Neural progenitor cell (in vitro differentiated cells): ENCODE measurements at regions not wholly inside any gene's neighbourhood (a gene's known extent, or its start where the extent isn't known, plus 50 kb on each side); places are given as distances from the start of the nearest gene placed in this dataset.

Source experiments
- DNase-seq: peaks from one replicate; pipeline ENCODE4 v3.0.0-alpha.2; 2016; ENCODE audit warnings: low spot score
- H2AFZ ChIP-seq: fragments of 200-600 bp; sonication (generic); replicated peaks from 2 replicates; pipeline ENCODE4 v1.6.1; 2016; ENCODE audit warnings: antibody characterized with exemption
- H3F3A ChIP-seq: fragments of 200-600 bp; sonication (generic); 2 replicates; pipeline ENCODE4 v1.6.1; 2016; ENCODE audit warnings: antibody characterized with exemption, low read depth
- H3K27ac ChIP-seq: fragments of 200-600 bp; sonication (generic); 2 replicates; pipeline ENCODE4 v1.5.1; 2016; ENCODE audit warnings: mild to moderate bottlenecking
- H3K27me3 ChIP-seq: fragments of 200-600 bp; sonication (generic); 2 replicates; pipeline ENCODE4 v1.6.1; 2016; ENCODE audit warnings: mild to moderate bottlenecking, moderate library complexity
- H3K36me3 ChIP-seq: fragments of 200-600 bp; sonication (generic); 2 replicates; pipeline ENCODE4 v1.5.1; 2016
- H3K4me1 ChIP-seq: fragments of 200-600 bp; sonication (generic); 2 replicates; pipeline ENCODE4 v1.6.1; 2016; ENCODE audit warnings: mixed run types
- H3K4me2 ChIP-seq: fragments of 200-600 bp; sonication (generic); 2 replicates; pipeline ENCODE4 v1.6.1; 2016
- H3K4me3 ChIP-seq: fragments of 200-600 bp; sonication (generic); 2 replicates; pipeline ENCODE4 v1.5.1; 2016
- H3K79me2 ChIP-seq: fragments of 200-600 bp; sonication (generic); 2 replicates; pipeline ENCODE4 v1.6.1; 2016; ENCODE audit warnings: low read depth
- H3K9ac ChIP-seq: fragments of 200-600 bp; sonication (generic); 2 replicates; pipeline ENCODE4 v1.6.1; 2016
- H3K9me3 ChIP-seq: fragments of 200-600 bp; sonication (generic); 2 replicates; pipeline ENCODE4 v1.5.1; 2016; ENCODE audit warnings: low read depth
- H4K20me1 ChIP-seq: fragments of 200-600 bp; sonication (generic); 2 replicates; pipeline ENCODE4 v1.6.1; 2016; ENCODE audit warnings: low read depth
- H3K27ac Mint-ChIP-seq: 3 replicates; pipeline ENCODE4 v1.8.0; 2021; ENCODE audit warnings: mixed read lengths
- H3K27me3 Mint-ChIP-seq: 2 replicates; pipeline ENCODE4 v1.8.0; 2022; ENCODE audit warnings: low read depth, mild to moderate bottlenecking, inconsistent platforms, moderate library complexity, mixed read lengths; ENCODE audit not compliant: insufficient read depth
- H3K36me3 Mint-ChIP-seq: 3 replicates; pipeline ENCODE4 v1.8.0; 2021; ENCODE audit warnings: mixed read lengths
- H3K4me1 Mint-ChIP-seq: 3 replicates; pipeline ENCODE4 v1.8.0; 2021; ENCODE audit warnings: mixed read lengths
- H3K4me3 Mint-ChIP-seq: 3 replicates; pipeline ENCODE4 v1.8.0; 2021; ENCODE audit warnings: mild to moderate bottlenecking, moderate library complexity, mixed read lengths
- H3K9me3 Mint-ChIP-seq: 3 replicates; pipeline ENCODE4 v1.8.0; 2020; ENCODE audit warnings: mixed read lengths
- EZH2 ChIP-seq: fragments of 200-600 bp; sonication (generic); IDR thresholded peaks from 2 replicates; pipeline ENCODE4 v1.6.1; 2017; ENCODE audit warnings: antibody characterized with exemption, mild to moderate bottlenecking, moderate library complexity
- EZH2phosphoT487 ChIP-seq: fragments of 200-600 bp; sonication (generic); IDR thresholded peaks from 2 replicates; pipeline ENCODE4 v1.6.1; 2017; ENCODE audit warnings: antibody characterized with exemption
- TF ChIP-seq, protein P1 (sequence below): fragments of 200-600 bp; sonication (generic); IDR thresholded peaks from 2 replicates; pipeline ENCODE4 v1.5.1; 2017; ENCODE audit warnings: antibody characterized with exemption, mild to moderate bottlenecking

GRCh38 chr13:80707000-80707983, 366.4 kb upstream of the SPRY2 start:
- Mint-ChIP-seq H3K27me3 (no peaks in the 10 kb centered on the region), H3K9me3 (peaks cover 25% of the 10 kb centered on the region), H3K27ac (no peak overlapping the region), H3K4me3 (no peak overlapping the region), H3K36me3 (peaks cover 9% of the 10 kb centered on the region), H3K4me1 (no peaks in the 10 kb centered on the region)
- Histone ChIP-seq H3K27me3 (no peaks in the 10 kb centered on the region), H3K4me1 (no peaks in the 10 kb centered on the region), H3K4me3 (no peak overlapping the region), H3K27ac (no peak overlapping the region), H3F3A (no peaks in the 10 kb centered on the region), H3K4me2 (no peak overlapping the region), H3K9me3 (no peaks in the 10 kb centered on the region), H2AFZ (no peak overlapping the region), H3K36me3 (no peaks in the 10 kb centered on the region), H3K79me2 (no peaks in the 10 kb centered on the region), H3K9ac (no peak overlapping the region), H4K20me1 (no peaks in the 10 kb centered on the region)
- TF ChIP-seq EZH2phosphoT487 (no peak), EZH2 (no peak)
- TF ChIP-seq, protein P1, sequence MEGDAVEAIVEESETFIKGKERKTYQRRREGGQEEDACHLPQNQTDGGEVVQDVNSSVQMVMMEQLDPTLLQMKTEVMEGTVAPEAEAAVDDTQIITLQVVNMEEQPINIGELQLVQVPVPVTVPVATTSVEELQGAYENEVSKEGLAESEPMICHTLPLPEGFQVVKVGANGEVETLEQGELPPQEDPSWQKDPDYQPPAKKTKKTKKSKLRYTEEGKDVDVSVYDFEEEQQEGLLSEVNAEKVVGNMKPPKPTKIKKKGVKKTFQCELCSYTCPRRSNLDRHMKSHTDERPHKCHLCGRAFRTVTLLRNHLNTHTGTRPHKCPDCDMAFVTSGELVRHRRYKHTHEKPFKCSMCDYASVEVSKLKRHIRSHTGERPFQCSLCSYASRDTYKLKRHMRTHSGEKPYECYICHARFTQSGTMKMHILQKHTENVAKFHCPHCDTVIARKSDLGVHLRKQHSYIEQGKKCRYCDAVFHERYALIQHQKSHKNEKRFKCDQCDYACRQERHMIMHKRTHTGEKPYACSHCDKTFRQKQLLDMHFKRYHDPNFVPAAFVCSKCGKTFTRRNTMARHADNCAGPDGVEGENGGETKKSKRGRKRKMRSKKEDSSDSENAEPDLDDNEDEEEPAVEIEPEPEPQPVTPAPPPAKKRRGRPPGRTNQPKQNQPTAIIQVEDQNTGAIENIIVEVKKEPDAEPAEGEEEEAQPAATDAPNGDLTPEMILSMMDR: no peak
- no peak for DNase-seq

GRCh38 chr13:80706164-80706471, 365.2 kb upstream of the SPRY2 start:
- Histone ChIP-seq H3K9ac (no peak overlapping the region), H3K9me3 (no peaks in the 10 kb centered on the region), H3F3A (no peaks in the 10 kb centered on the region), H3K36me3 (no peaks in the 10 kb centered on the region), H3K79me2 (no peaks in the 10 kb centered on the region), H3K27ac (no peak overlapping the region), H4K20me1 (no peaks in the 10 kb centered on the region), H3K27me3 (no peaks in the 10 kb centered on the region), H3K4me1 (no peaks in the 10 kb centered on the region), H2AFZ (no peak overlapping the region), H3K4me3 (no peak overlapping the region), H3K4me2 (no peak overlapping the region)
- TF ChIP-seq EZH2 (no peak), EZH2phosphoT487 (no peak)
- TF ChIP-seq, protein P1: no peak
- Mint-ChIP-seq H3K4me3 (no peak overlapping the region), H3K27ac (no peak overlapping the region), H3K27me3 (no peaks in the 10 kb centered on the region), H3K4me1 (no peaks in the 10 kb centered on the region), H3K36me3 (peaks cover 11% of the 10 kb centered on the region), H3K9me3 (peaks cover 35% of the 10 kb centered on the region)
- no peak for DNase-seq

DNA sequence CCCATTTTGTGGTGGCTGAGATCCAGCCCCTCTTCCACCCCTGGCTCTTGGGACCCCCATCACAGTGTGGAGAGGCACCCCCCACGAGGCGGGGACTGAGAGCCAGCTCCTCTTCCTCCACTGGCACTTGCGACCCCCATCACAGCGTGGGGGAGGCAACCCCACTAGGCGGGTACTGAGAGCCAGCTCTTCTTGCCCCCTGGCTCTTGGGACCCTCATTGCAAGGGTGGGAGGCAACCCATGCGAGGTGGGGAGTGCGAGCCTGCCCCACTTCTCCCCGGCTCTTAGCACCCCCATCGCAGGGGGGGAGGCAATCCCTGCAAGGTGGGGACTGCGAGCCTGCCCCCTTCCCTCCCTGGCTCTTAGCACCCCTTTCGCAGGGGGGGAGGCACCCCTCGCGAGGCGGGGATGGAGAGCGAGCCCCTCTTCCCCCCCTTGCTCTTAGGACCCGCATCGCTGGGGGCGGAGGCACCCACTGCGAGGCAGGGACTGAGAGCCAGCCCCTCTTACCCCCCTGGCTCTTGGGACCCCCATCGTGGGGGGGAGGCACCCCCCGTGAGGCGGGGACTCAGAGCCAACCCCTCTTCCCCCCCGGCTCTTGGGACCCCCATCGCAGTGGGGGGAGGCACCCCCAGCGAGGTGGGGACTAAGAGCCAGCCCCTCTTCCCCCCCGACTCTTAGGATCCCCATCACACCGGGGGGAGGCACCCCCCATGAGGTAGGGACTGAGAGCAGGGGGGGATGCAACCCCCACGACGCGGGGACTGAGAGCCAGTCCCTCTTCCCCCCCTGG, 364.6 kb upstream of the SPRY2 start:
- no peak for DNase-seq
- H3K9me3 Mint-ChIP-seq: peaks cover 39% of the 10 kb centered on the region

More for the DNA sequence above, 364.6 kb upstream of the SPRY2 start:
- Histone ChIP-seq H2AFZ (no peak overlapping the region), H3K27ac (no peak overlapping the region), H3K9ac (no peak overlapping the region), H3K4me3 (no peak overlapping the region), H3K79me2 (no peaks in the 10 kb centered on the region), H3K27me3 (no peaks in the 10 kb centered on the region), H3K4me2 (no peak overlapping the region), H3K9me3 (no peaks in the 10 kb centered on the region), H3F3A (no peaks in the 10 kb centered on the region), H3K4me1 (no peaks in the 10 kb centered on the region), H4K20me1 (no peaks in the 10 kb centered on the region), H3K36me3 (no peaks in the 10 kb centered on the region)
- Mint-ChIP-seq H3K36me3 (peaks cover 11% of the 10 kb centered on the region), H3K4me3 (no peak overlapping the region), H3K27ac (no peak overlapping the region), H3K27me3 (no peaks in the 10 kb centered on the region), H3K4me1 (no peaks in the 10 kb centered on the region)
- TF ChIP-seq, protein P1: no peak
- TF ChIP-seq EZH2: no peak
- no peak for TF ChIP-seq EZH2phosphoT487
